IPS-20b (cell line): ENCODE measurements at regions not wholly inside any gene's neighbourhood (a gene's known extent, or its start where the extent isn't known, plus 50 kb on each side); places are given as distances from the start of the nearest gene placed in this dataset.

ENCODE experiments used
- H3K27ac ChIP-seq: one replicate; pipeline ENCODE4 v1.5.1; 2013; ENCODE audit warnings: low read length
- H3K27me3 ChIP-seq: 2 replicates; pipeline ENCODE4 v1.6.1; 2013; ENCODE audit warnings: mild to moderate bottlenecking, low read length, inconsistent platforms; ENCODE audit not compliant: insufficient read depth
- H3K36me3 ChIP-seq: 2 replicates; pipeline ENCODE4 v1.6.1; 2013; ENCODE audit warnings: low read depth, mild to moderate bottlenecking, inconsistent platforms, low read length, moderate library complexity; ENCODE audit not compliant: insufficient read depth
- H3K4me1 ChIP-seq: 2 replicates; pipeline ENCODE4 v1.6.1; 2013; ENCODE audit warnings: mild to moderate bottlenecking, control low read depth, inconsistent platforms, low read length, moderate library complexity; ENCODE audit not compliant: insufficient read depth
- H3K4me3 ChIP-seq: 2 replicates; pipeline ENCODE4 v1.5.1; 2013; ENCODE audit warnings: mild to moderate bottlenecking, low read length, inconsistent platforms
- H3K9ac ChIP-seq: 2 replicates; pipeline ENCODE4 v1.6.1; 2013; ENCODE audit warnings: low read depth, mild to moderate bottlenecking, inconsistent platforms, low read length, moderate library complexity
- H3K9me3 ChIP-seq: 2 replicates; pipeline ENCODE4 v1.6.1; 2013; ENCODE audit warnings: mild to moderate bottlenecking, low read depth, low read length, inconsistent platforms; ENCODE audit not compliant: insufficient read depth

- no peaks in the 10 kb centered on the region for H3K36me3 ChIP-seq
- H3K4me1 ChIP-seq, result peaks cover 10% of the 10 kb centered on the region
- H3K4me3 ChIP-seq, result peak overlapping the region; percentile 50; the same call in 1 of the 2 replicates
Observed at GRCh38 chr1:218156595-218156994, 128.5 kb upstream of the RRP15 start.

GRCh38 chr1:218163371-218163770 lies 121.7 kb upstream of the RRP15 start:
- peaks cover 58% of the 10 kb centered on the region for H3K27me3 ChIP-seq
- H3K9me3 ChIP-seq, result no peaks in the 10 kb centered on the region
- no peak overlapping the region for H3K9ac ChIP-seq
- peaks cover 10% of the 10 kb centered on the region for H3K4me1 ChIP-seq
- no peaks in the 10 kb centered on the region for H3K36me3 ChIP-seq
- H3K27ac ChIP-seq, result no peak overlapping the region
- peak overlapping the region; percentile 85 for H3K4me3 ChIP-seq

More at GRCh38 chr1:218156595-218156994, 128.5 kb upstream of the RRP15 start:
- H3K9me3 ChIP-seq, result no peaks in the 10 kb centered on the region
- H3K27ac ChIP-seq, result no peak overlapping the region
- peaks cover 24% of the 10 kb centered on the region for H3K27me3 ChIP-seq
- no peak overlapping the region for H3K9ac ChIP-seq

- no peaks in the 10 kb centered on the region for H3K36me3 ChIP-seq
- peak overlapping the region; percentile 85 for H3K4me3 ChIP-seq
- H3K9ac ChIP-seq, result peak overlapping the region; percentile 70; the same call in 1 of the 2 replicates
- H3K9me3 ChIP-seq, result no peaks in the 10 kb centered on the region
- peaks cover 63% of the 10 kb centered on the region for H3K27me3 ChIP-seq
- no peak overlapping the region for H3K27ac ChIP-seq
- H3K4me1 ChIP-seq, result peaks cover 9% of the 10 kb centered on the region
Observed at GRCh38 chr1:218164111-218164929, 120.8 kb upstream of the RRP15 start.

DNA sequence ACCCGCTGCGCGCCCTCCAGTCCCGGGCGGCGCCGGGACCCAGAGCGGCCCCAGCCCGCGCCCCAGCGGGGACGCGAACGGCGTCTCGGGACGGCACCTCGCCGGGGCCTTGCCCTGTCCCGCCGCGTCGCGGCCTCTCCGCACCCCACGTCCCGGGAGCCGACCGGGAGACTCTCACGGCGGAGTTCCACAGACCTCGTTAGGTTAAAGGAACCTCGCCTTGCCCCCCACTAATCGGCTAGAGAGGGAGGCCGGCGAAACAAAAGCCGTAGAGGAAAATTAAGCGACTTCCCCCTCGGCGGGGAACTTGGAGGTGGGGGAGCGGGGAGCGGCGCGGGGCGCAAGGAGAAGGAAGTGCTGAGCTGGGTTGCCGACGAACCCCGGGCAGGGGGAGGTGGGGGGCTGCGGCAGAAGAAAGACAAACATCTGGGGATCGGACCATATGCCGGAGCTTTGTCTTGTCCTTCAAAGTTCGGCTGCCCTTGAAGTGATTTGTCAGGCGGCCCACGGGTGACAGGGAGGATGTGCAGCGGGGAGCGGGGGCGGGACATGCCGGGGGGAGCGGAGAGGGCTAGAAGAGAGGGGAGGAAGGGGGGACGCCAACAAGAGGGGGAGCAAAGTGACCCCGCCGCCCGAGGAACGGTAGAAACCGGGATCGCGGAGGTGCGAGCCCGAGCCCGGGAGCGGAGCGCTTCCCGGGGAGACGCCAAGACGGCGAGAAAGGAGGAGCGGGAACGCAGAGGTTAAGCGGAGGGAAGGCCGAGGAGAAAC lies 120.0 kb upstream of the RRP15 start:
- no peaks in the 10 kb centered on the region for H3K9me3 ChIP-seq
- H3K4me3 ChIP-seq, result peak overlapping the region; percentile 85
- peak overlapping the region; percentile 70; the same call in 1 of the 2 replicates for H3K9ac ChIP-seq
- no peak overlapping the region for H3K27ac ChIP-seq
- peaks cover 7% of the 10 kb centered on the region; the same call in 1 of the 2 replicates for H3K4me1 ChIP-seq
- no peaks in the 10 kb centered on the region for H3K36me3 ChIP-seq
- H3K27me3 ChIP-seq, result peaks cover 63% of the 10 kb centered on the region

DNA sequence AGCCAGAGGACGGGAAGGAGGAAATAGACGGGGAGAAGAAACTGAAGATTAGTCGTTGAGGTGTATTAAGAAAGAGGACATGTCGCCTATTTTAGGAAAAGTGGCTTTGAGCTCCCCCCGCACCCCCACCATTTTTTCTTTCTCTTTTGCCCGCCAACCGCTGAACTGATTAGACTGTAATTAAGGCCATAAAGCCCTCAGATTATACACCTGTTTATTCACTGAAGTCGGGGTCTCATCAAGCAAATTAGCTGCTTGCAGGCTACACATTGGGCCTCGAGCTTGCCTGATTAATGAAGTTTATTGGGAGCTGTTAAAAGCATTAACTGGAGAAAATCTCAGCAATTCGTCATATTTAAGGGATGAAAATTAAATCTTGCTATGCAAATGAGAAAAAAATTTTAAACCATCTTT lies 119.4 kb upstream of the RRP15 start:
- Histone ChIP-seq H3K36me3 (no peaks in the 10 kb centered on the region), H3K27ac (no peak overlapping the region), H3K9me3 (no peaks in the 10 kb centered on the region), H3K27me3 (peaks cover 63% of the 10 kb centered on the region), H3K9ac (peak overlapping the region; percentile 70; the same call in 1 of the 2 replicates), H3K4me3 (peak overlapping the region; percentile 85), H3K4me1 (peaks cover 7% of the 10 kb centered on the region; the same call in 1 of the 2 replicates)

- no peak overlapping the region for H3K27ac ChIP-seq
- no peaks in the 10 kb centered on the region for H3K36me3 ChIP-seq
- H3K9me3 ChIP-seq, result no peaks in the 10 kb centered on the region
- H3K4me1 ChIP-seq, result peaks cover 7% of the 10 kb centered on the region; the same call in 1 of the 2 replicates
- peak overlapping the region; percentile 85 for H3K4me3 ChIP-seq
- peaks cover 63% of the 10 kb centered on the region for H3K27me3 ChIP-seq
- peak overlapping the region; percentile 70; the same call in 1 of the 2 replicates for H3K9ac ChIP-seq
Observed at GRCh38 chr1:218166268-218166945, 118.7 kb upstream of the RRP15 start.

DNA sequence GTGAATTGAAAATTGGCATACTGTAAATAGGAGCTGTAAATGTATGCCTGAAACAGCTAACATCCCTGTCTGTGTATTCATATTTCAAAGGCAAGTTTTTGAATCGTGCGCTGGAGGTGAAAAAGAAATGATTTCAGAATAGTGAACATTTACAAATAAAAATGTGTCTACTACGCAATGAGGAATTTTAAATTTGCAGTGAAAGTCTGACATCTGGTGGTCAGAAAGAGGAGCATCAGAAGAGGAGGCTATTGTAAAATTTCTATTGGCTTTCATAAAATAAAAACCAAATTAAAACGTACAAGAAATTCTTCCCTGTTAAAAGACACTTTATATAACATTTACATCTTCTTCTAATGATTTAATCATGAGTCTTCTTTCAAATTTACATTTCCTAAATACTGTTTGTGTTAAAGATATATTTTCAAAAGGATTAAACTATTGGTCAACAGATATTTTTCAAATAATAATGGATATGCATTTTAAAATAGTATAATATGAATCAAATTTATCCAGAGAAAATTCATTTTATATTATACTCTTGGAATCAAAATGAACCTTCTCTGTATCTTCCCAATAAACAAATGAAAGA lies 113.7 kb upstream of the RRP15 start:
- Histone ChIP-seq H3K36me3 (no peaks in the 10 kb centered on the region), H3K4me3 (no peak overlapping the region), H3K27me3 (peaks cover 26% of the 10 kb centered on the region)

GRCh38 chr1:218182455-218182854 lies 102.6 kb upstream of the RRP15 start:
- Histone ChIP-seq H3K9ac (no peak overlapping the region), H3K27me3 (no peaks in the 10 kb centered on the region), H3K4me3 (no peak overlapping the region), H3K4me1 (no peaks in the 10 kb centered on the region), H3K9me3 (no peaks in the 10 kb centered on the region), H3K36me3 (no peaks in the 10 kb centered on the region), H3K27ac (no peak overlapping the region)

More for the DNA sequence above, 113.7 kb upstream of the RRP15 start:
- peaks cover 3% of the 10 kb centered on the region; the same call in 1 of the 2 replicates for H3K4me1 ChIP-seq
- H3K27ac ChIP-seq, result no peak overlapping the region
- H3K9me3 ChIP-seq, result no peaks in the 10 kb centered on the region
- no peak overlapping the region for H3K9ac ChIP-seq

GRCh38 chr1:218200979-218201378 lies 84.1 kb upstream of the RRP15 start:
- H3K9me3 ChIP-seq, result no peaks in the 10 kb centered on the region
- no peaks in the 10 kb centered on the region for H3K27me3 ChIP-seq
- H3K27ac ChIP-seq, result no peak overlapping the region
- no peaks in the 10 kb centered on the region for H3K36me3 ChIP-seq
- H3K9ac ChIP-seq, result no peak overlapping the region
- H3K4me1 ChIP-seq, result peaks cover 4% of the 10 kb centered on the region; the same call in 1 of the 2 replicates
- no peak overlapping the region for H3K4me3 ChIP-seq

- no peak overlapping the region for H3K4me3 ChIP-seq
- peaks cover 4% of the 10 kb centered on the region; the same call in 1 of the 2 replicates for H3K4me1 ChIP-seq
- no peak overlapping the region for H3K9ac ChIP-seq
- no peaks in the 10 kb centered on the region for H3K27me3 ChIP-seq
- H3K9me3 ChIP-seq, result no peaks in the 10 kb centered on the region
- no peak overlapping the region for H3K27ac ChIP-seq
- no peaks in the 10 kb centered on the region for H3K36me3 ChIP-seq
Observed at GRCh38 chr1:218201601-218202000, 83.5 kb upstream of the RRP15 start.

DNA sequence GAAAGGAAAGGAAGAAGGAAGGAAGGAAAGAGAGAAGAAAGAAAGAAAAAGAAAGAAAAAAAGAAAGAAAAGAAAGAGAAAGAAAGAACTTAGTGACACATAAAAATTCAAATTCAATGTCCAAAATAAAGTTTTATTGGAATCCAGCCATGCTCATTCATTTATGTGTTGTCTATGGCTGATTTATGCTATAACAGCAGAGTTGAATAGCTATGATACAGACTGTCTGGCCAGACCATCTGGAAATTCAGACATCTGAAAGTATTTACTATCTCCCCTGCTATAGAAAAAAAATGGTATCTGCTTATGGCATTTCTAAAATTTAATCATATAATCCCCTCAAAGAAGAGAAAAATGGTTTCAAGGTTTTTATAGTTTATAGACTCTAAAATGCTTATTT lies 79.4 kb upstream of the RRP15 start:
- H3K4me3 ChIP-seq, result no peak overlapping the region
- no peak overlapping the region for H3K27ac ChIP-seq
- H3K4me1 ChIP-seq, result no peaks in the 10 kb centered on the region
- H3K9me3 ChIP-seq, result no peaks in the 10 kb centered on the region
- no peaks in the 10 kb centered on the region for H3K27me3 ChIP-seq
- H3K36me3 ChIP-seq, result no peaks in the 10 kb centered on the region
- no peak overlapping the region for H3K9ac ChIP-seq
